ENCODE measurements at regions not wholly inside any gene's neighbourhood (a gene's known extent, or its start where the extent isn't known, plus 50 kb on each side); places are given as distances from the start of the nearest gene placed in this dataset.
A peak's percentile ranks its signal among the peaks of the same experiment; 100 is the strongest.

DNA sequence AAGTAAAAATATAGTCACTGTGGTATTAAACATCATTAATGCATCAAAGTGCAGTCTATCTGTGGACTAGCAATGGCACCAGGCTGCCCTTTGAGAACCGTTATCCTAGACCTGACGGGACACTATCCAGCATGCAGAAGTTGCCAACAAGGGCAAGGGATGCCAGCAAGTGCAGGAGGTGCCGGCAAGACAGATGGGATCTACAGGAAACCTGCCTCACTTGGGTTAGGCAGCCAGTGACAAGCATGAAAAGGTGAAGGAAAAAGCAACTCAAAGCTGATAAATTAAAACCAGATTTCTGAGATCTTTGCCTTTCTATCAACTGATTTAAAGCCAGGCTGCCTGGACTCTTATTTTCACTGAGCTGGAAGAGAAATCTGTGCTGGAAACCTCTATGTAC lies 315.2 kb upstream of the PDE4D start:
- no peak overlapping the region for H3K4me3 ChIP-seq
- H3K9me3 ChIP-seq: no peaks in the 10 kb centered on the region
- no peak for TF ChIP-seq POLR2AphosphoS5 (IDR thresholded peaks at IDR 0.05)
- no peaks in the 10 kb centered on the region for H3K36me3 ChIP-seq
- H3K27ac ChIP-seq: no peak overlapping the region
- DNase-seq: no peak
- WGBS, 5 donors: 61 to 85% (median 81%) methylated on average over 3 of the region's 3 CpGs
- no peaks in the 10 kb centered on the region for H3K4me1 ChIP-seq
- intact Hi-C loops (cut with DNase I; ENCODE audit: low total_unique reads): no loop called here
- no peaks in the 10 kb centered on the region for H3K27me3 ChIP-seq

DNA sequence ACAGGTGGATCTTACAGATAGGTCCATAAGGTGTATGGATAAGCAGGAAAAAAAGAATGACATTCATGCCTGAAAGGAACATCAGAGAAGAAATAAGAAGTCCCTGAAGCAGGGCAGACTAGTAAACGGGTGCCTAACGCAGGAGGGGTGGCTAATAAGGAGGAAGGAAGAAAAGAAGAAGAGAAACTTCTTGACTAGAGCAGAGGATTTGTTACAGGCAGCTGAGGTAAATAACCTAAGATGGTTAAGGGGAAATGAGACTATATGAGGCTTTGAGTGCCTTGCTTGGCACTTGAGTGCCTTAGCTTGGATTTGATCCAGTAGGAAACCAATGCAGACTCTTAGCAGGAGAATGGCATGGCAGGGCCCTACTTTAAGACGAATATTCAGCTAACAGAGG lies 313.5 kb upstream of the PDE4D start:
- DNase-seq: peak in 1 of 2 donors; percentile 11
- Histone ChIP-seq H3K4me1 (no peaks in the 10 kb centered on the region), H3K36me3 (no peaks in the 10 kb centered on the region), H3K27me3 (no peaks in the 10 kb centered on the region), H3K9me3 (no peaks in the 10 kb centered on the region), H3K27ac (no peak overlapping the region), H3K4me3 (no peak overlapping the region)
- WGBS, 5 donors: 54 to 67% (median 64%) methylated on average over 3 of the region's 3 CpGs
- intact Hi-C loops (cut with DNase I; ENCODE audit: low total_unique reads): no loop called here
- TF ChIP-seq POLR2A (IDR thresholded peaks at IDR 0.05) (no peak), EP300 (IDR thresholded peaks at IDR 0.05) (no peak), POLR2AphosphoS5 (IDR thresholded peaks at IDR 0.05) (no peak)
- TF ChIP-seq, protein P1, sequence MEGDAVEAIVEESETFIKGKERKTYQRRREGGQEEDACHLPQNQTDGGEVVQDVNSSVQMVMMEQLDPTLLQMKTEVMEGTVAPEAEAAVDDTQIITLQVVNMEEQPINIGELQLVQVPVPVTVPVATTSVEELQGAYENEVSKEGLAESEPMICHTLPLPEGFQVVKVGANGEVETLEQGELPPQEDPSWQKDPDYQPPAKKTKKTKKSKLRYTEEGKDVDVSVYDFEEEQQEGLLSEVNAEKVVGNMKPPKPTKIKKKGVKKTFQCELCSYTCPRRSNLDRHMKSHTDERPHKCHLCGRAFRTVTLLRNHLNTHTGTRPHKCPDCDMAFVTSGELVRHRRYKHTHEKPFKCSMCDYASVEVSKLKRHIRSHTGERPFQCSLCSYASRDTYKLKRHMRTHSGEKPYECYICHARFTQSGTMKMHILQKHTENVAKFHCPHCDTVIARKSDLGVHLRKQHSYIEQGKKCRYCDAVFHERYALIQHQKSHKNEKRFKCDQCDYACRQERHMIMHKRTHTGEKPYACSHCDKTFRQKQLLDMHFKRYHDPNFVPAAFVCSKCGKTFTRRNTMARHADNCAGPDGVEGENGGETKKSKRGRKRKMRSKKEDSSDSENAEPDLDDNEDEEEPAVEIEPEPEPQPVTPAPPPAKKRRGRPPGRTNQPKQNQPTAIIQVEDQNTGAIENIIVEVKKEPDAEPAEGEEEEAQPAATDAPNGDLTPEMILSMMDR (IDR thresholded peaks at IDR 0.05): no peak

DNA sequence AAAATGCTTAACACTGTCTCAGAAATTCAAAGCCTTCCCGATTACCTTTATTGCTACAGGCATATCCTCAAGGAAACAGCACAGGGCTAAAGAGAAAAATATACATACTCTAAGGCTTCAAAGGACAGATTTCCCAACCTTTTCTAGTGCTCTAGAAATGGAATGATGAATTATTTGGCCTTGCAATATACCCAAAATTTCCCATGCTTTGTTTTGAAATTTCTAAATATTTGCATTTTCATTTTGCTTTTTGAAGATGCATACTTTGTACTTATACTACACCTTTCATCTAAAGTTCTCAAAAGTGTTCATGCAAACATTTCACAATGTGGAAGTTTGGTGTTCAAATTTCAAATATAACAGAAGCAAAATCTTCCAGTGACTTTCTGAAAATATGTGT lies 312.7 kb upstream of the PDE4D start:
- TF ChIP-seq POLR2A (IDR thresholded peaks at IDR 0.05) (no peak), EP300 (IDR thresholded peaks at IDR 0.05) (no peak), POLR2AphosphoS5 (IDR thresholded peaks at IDR 0.05) (no peak)
- TF ChIP-seq, protein P1 (IDR thresholded peaks at IDR 0.05): no peak
- Histone ChIP-seq H3K27ac (no peak overlapping the region), H3K27me3 (no peaks in the 10 kb centered on the region), H3K9me3 (no peaks in the 10 kb centered on the region), H3K4me3 (no peak overlapping the region), H3K4me1 (no peaks in the 10 kb centered on the region), H3K36me3 (no peaks in the 10 kb centered on the region)
- DNase-seq: no peak
- intact Hi-C loops (cut with DNase I; ENCODE audit: low total_unique reads): no loop called here
- WGBS, 5 donors: 68 to 89% (median 73%) methylated on average over 1 of the region's 1 CpG

DNA sequence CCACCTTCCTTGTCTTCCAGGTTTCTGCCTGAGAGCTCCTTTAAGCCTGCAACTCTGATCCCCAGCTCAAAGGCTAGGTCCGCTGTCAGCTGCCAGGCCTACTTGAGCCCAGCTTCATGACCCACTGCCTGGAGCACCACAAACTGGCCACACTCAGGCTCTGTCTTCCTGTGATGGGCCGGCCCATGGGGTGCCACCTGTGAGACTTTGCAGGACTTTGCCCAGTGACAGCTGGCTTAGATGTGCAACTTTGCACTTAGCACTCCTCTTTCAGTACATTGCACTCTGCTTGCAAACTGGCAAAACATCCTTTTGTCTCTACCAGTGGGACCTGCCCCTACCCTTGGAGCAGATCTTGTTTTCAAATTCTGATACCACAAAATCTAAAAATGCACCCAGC lies 311.5 kb upstream of the PDE4D start:
- Histone ChIP-seq H3K9me3 (no peaks in the 10 kb centered on the region), H3K4me1 (no peaks in the 10 kb centered on the region), H3K27ac (no peak overlapping the region), H3K27me3 (no peaks in the 10 kb centered on the region), H3K4me3 (no peak overlapping the region), H3K36me3 (no peaks in the 10 kb centered on the region)
- intact Hi-C loops (cut with DNase I; ENCODE audit: low total_unique reads): no loop called here
- WGBS, 5 donors: 78 to 93% (median 83%) methylated on average over 2 of the region's 2 CpGs
- TF ChIP-seq POLR2A (IDR thresholded peaks at IDR 0.05) (no peak), EP300 (IDR thresholded peaks at IDR 0.05) (no peak), POLR2AphosphoS5 (IDR thresholded peaks at IDR 0.05) (no peak)
- TF ChIP-seq, protein P1 (IDR thresholded peaks at IDR 0.05): no peak
- DNase-seq: no peak

DNA sequence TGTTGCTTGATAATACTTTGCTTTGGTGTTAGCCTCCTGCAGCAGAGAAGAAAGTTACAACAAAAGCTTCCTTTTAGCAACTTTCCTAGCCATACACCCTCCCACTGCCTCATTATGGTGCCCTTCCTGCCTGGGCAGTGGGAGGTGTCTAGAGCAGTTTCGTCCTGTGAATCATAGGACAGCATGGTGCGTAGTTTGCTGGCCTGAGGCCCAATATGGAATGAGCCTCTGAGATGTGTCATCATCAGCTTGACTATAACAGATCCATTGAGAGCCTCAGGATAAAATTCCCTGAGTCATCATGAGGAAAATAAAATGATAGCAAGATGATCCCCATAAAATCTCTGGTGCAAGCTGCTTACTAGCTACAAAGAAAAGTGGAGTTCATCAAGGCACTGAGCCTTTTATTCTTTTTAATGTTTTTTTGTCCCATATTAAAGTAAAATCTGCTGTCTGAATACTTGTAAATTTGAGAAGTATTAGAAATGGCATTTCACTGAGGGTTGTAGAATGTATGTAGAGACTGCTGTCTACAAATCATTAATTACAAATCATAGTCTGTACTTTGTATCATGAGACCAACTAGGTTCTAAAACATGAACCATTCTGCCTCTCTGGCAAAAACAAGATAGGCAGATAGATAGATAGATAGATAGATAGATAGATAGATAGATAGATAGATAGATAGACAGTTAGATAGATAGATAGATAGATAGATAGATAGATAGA lies 303.0 kb upstream of the PDE4D start:
- no peaks in the 10 kb centered on the region for H3K9me3 ChIP-seq
- no peak overlapping the region for H3K4me3 ChIP-seq
- no peaks in the 10 kb centered on the region for H3K4me1 ChIP-seq
- no peak overlapping the region for H3K27ac ChIP-seq
- 56 to 85% (median 79%) methylated on average over 2 of the region's 2 CpGs for WGBS, 5 donors
- no peak for TF ChIP-seq EP300 (IDR thresholded peaks at IDR 0.05)
- TF ChIP-seq, protein P1 (IDR thresholded peaks at IDR 0.05): no peak
- TF ChIP-seq POLR2AphosphoS5 (IDR thresholded peaks at IDR 0.05): no peak
- TF ChIP-seq POLR2A (IDR thresholded peaks at IDR 0.05): no peak
- no peak for DNase-seq
- H3K36me3 ChIP-seq: no peaks in the 10 kb centered on the region
- intact Hi-C loops (cut with DNase I; ENCODE audit: low total_unique reads): no loop called here
- H3K27me3 ChIP-seq: no peaks in the 10 kb centered on the region
